GM23338 (cell line): ENCODE measurements at regions not wholly inside any gene's neighbourhood (a gene's known extent, or its start where the extent isn't known, plus 50 kb on each side); places are given as distances from the start of the nearest gene placed in this dataset.

ENCODE experiments used
- ATAC-seq: fragments of 200-7000 bp; cut with Tn5 transposase; 3 replicates; pipeline ENCODE4 v1.9.1; 2020
- DNase-seq: peaks from one replicate; pipeline ENCODE4 v3.0.0-alpha.2; 2015; ENCODE audit warnings: low spot score
- H2AFZ ChIP-seq: fragments of 200-600 bp; sonication (generic); 2 replicates; pipeline ENCODE4 v1.8.0; 2016; ENCODE audit warnings: antibody characterized with exemption, mild to moderate bottlenecking, moderate library complexity
- H3F3A ChIP-seq: fragments of 200-600 bp; sonication (generic); replicated peaks from 2 replicates; pipeline ENCODE4 v1.8.0; 2017; ENCODE audit warnings: antibody characterized with exemption, mixed run types, low read depth
- H3K27ac ChIP-seq: fragments of 200-600 bp; sonication (generic); 2 replicates; pipeline ENCODE4 v1.6.1; 2016; ENCODE audit warnings: low read depth
- H3K27me3 ChIP-seq: fragments of 200-600 bp; sonication (generic); 2 replicates; pipeline ENCODE4 v1.8.0; 2016; ENCODE audit warnings: mild to moderate bottlenecking, mixed run types, moderate library complexity; ENCODE audit not compliant: insufficient read depth
- H3K36me3 ChIP-seq: fragments of 200-600 bp; sonication (generic); 2 replicates; pipeline ENCODE4 v1.8.0; 2016; ENCODE audit warnings: mild to moderate bottlenecking; ENCODE audit not compliant: insufficient read depth
- H3K4me1 ChIP-seq: fragments of 200-600 bp; sonication (generic); 2 replicates; pipeline ENCODE4 v1.8.0; 2016; ENCODE audit warnings: mild to moderate bottlenecking, moderate library complexity; ENCODE audit not compliant: insufficient read depth
- H3K4me2 ChIP-seq: fragments of 200-600 bp; sonication (generic); 2 replicates; pipeline ENCODE4 v1.7.1; 2017; ENCODE audit warnings: mixed run types
- H3K4me3 ChIP-seq: fragments of 200-600 bp; sonication (generic); 2 replicates; pipeline ENCODE4 v1.6.1; 2016; ENCODE audit warnings: mixed run types
- H3K79me2 ChIP-seq: fragments of 200-600 bp; sonication (generic); replicated peaks from 2 replicates; pipeline ENCODE4 v1.8.0; 2017; ENCODE audit warnings: mild to moderate bottlenecking; ENCODE audit not compliant: insufficient read depth
- H3K9me2 ChIP-seq: fragments of 200-600 bp; sonication (generic); 2 replicates; pipeline ENCODE4 v1.8.0; 2017; ENCODE audit not compliant: insufficient read depth
- H4K20me1 ChIP-seq: fragments of 200-600 bp; sonication (generic); replicated peaks from 2 replicates; pipeline ENCODE4 v1.8.0; 2017; ENCODE audit warnings: mild to moderate bottlenecking; ENCODE audit not compliant: insufficient read depth
- H3K27ac Mint-ChIP-seq: 2 replicates; pipeline ENCODE4 v1.8.0; 2020; ENCODE audit warnings: inconsistent platforms, mild to moderate bottlenecking, moderate library complexity, mixed read lengths
- H3K27me3 Mint-ChIP-seq: 3 replicates; pipeline ENCODE4 v1.8.0; 2022; ENCODE audit warnings: low read depth, mild to moderate bottlenecking, moderate library complexity, mixed read lengths, inconsistent platforms; ENCODE audit not compliant: insufficient read depth, poor library complexity
- H3K36me3 Mint-ChIP-seq: 3 replicates; pipeline ENCODE4 v1.8.0; 2021; ENCODE audit warnings: low read depth, mild to moderate bottlenecking, inconsistent platforms, moderate library complexity, mixed read lengths
- H3K4me1 Mint-ChIP-seq: 3 replicates; pipeline ENCODE4 v1.8.0; 2020; ENCODE audit warnings: mild to moderate bottlenecking, inconsistent platforms, mixed read lengths
- H3K4me3 Mint-ChIP-seq: 3 replicates; pipeline ENCODE4 v1.8.0; 2021; ENCODE audit warnings: moderate library complexity, mild to moderate bottlenecking, inconsistent platforms, mixed read lengths
- H3K9me3 Mint-ChIP-seq: 3 replicates; pipeline ENCODE4 v1.8.0; 2020; ENCODE audit warnings: moderate library complexity, mild to moderate bottlenecking, inconsistent platforms, mixed read lengths
- CREB1 ChIP-seq: fragments of 250-450 bp; sonication (Bioruptor Pico); IDR thresholded peaks from 2 replicates; pipeline ENCODE4 v1.5.0; 2020; ENCODE audit warnings: low read depth, mild to moderate bottlenecking, moderate library complexity
- EZH2 ChIP-seq: fragments of 200-600 bp; sonication (generic); IDR thresholded peaks from one replicate; pipeline ENCODE4 v1.8.0; 2017; ENCODE audit warnings: antibody characterized with exemption, mild to moderate bottlenecking, low read depth; ENCODE audit not compliant: unreplicated experiment
- EZH2phosphoT487 ChIP-seq: fragments of 200-600 bp; sonication (generic); IDR thresholded peaks from one replicate; pipeline ENCODE4 v1.8.1; 2018; ENCODE audit warnings: antibody characterized with exemption; ENCODE audit not compliant: unreplicated experiment
- JUNB ChIP-seq: IDR thresholded peaks from one replicate; pipeline ENCODE4 v1.6.1; 2016; ENCODE audit warnings: antibody characterized with exemption; ENCODE audit not compliant: unreplicated experiment
- POLR2AphosphoS5 ChIP-seq: IDR thresholded peaks from 2 replicates; pipeline ENCODE4 v1.6.1; 2016; ENCODE audit warnings: antibody characterized with exemption, low read depth
- STAT1 ChIP-seq: IDR thresholded peaks from one replicate; pipeline ENCODE4 v1.6.1; 2016; ENCODE audit warnings: antibody characterized with exemption; ENCODE audit not compliant: unreplicated experiment
- ZNF114 ChIP-seq: fragments of 250-450 bp; sonication (Bioruptor Pico); IDR thresholded peaks from 2 replicates; pipeline ENCODE4 v1.5.0; 2020; ENCODE audit warnings: mild to moderate bottlenecking, moderate library complexity
- ZNF331 ChIP-seq: fragments of 250-450 bp; sonication (Bioruptor Pico); IDR thresholded peaks from 2 replicates; pipeline ENCODE4 v1.5.0; 2020; ENCODE audit warnings: low read depth, mild to moderate bottlenecking, moderate library complexity
- TF ChIP-seq, protein P1 (sequence below): IDR thresholded peaks from one replicate; pipeline ENCODE4 v1.6.1; 2018; ENCODE audit warnings: antibody characterized with exemption; ENCODE audit not compliant: unreplicated experiment
- TF ChIP-seq, protein P2 (sequence below): IDR thresholded peaks from 2 replicates; pipeline ENCODE4 v1.6.1; 2016; ENCODE audit warnings: antibody characterized with exemption
- TF ChIP-seq, protein P3 (sequence below): fragments of 250-450 bp; sonication (Bioruptor Pico); IDR thresholded peaks from 2 replicates; pipeline ENCODE4 v1.5.0; 2020; ENCODE audit warnings: mild to moderate bottlenecking, moderate library complexity
- TF ChIP-seq, protein P4 (sequence below), 2 experiments: fragments of 200-600 bp in 1 of 2; sonication (generic) in 1 of 2; conservative IDR thresholded peaks; 2 replicates each; pipeline versions ENCODE4 v1.5.1 to v1.6.1; 2016 to 2017; ENCODE audit warnings: antibody characterized with exemption in 2 of 2, low read depth in 2 of 2, mild to moderate bottlenecking in 2 of 2, moderate library complexity in 1 of 2

DNA sequence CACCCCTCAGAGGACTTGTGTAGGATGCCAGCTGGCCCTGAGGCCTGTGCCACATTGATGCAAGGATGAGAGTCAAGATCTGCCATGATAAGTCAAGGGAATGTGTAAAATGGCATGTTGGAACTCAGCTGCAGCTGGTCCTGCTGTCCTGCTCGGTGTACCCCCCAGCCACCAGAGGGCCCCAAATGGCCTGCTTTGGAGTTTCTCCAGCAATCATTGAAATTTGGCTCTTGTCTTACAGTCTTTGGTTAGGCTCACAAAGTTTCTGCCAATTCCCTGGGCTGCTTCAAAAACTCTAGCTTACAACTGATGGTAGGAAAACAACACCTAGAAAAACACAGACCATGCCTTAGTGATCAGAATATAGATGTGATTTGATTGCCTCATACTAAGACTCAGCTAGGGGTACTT, 76.8 kb downstream of the HSD17B6 start (continued):
- TF ChIP-seq, protein P1, sequence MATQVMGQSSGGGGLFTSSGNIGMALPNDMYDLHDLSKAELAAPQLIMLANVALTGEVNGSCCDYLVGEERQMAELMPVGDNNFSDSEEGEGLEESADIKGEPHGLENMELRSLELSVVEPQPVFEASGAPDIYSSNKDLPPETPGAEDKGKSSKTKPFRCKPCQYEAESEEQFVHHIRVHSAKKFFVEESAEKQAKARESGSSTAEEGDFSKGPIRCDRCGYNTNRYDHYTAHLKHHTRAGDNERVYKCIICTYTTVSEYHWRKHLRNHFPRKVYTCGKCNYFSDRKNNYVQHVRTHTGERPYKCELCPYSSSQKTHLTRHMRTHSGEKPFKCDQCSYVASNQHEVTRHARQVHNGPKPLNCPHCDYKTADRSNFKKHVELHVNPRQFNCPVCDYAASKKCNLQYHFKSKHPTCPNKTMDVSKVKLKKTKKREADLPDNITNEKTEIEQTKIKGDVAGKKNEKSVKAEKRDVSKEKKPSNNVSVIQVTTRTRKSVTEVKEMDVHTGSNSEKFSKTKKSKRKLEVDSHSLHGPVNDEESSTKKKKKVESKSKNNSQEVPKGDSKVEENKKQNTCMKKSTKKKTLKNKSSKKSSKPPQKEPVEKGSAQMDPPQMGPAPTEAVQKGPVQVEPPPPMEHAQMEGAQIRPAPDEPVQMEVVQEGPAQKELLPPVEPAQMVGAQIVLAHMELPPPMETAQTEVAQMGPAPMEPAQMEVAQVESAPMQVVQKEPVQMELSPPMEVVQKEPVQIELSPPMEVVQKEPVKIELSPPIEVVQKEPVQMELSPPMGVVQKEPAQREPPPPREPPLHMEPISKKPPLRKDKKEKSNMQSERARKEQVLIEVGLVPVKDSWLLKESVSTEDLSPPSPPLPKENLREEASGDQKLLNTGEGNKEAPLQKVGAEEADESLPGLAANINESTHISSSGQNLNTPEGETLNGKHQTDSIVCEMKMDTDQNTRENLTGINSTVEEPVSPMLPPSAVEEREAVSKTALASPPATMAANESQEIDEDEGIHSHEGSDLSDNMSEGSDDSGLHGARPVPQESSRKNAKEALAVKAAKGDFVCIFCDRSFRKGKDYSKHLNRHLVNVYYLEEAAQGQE = no peak
- TF ChIP-seq EZH2 = no peak
- TF ChIP-seq JUNB = no peak
- TF ChIP-seq STAT1 = no peak

DNA sequence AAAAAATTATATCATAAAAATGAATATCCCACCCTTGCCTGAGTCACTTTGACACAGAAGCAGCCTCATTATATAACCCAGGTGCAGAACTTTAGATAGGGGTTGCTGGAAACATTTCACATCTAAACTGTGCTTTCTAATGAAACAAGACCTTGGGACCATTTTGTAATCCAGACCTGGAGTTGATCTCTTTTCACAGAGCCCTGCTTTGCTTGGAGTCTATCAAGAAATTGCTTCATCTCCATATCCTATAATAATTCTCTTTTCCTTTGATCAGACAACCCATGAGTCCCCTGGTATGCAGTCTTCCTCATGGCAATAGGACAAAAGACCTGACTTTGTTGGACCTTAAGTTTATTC, 76.3 kb downstream of the HSD17B6 start:
- Histone ChIP-seq H3K27me3 (no peaks in the 10 kb centered on the region), H3K4me3 (no peak overlapping the region), H3K4me1 (no peaks in the 10 kb centered on the region), H3K27ac (no peak overlapping the region), H3K9me2 (no peaks in the 10 kb centered on the region), H2AFZ (peak overlapping the region; percentile 81; the same call in 1 of the 2 replicates), H3F3A (no peaks in the 10 kb centered on the region), H3K79me2 (no peaks in the 10 kb centered on the region), H3K4me2 (no peak overlapping the region), H3K36me3 (no peaks in the 10 kb centered on the region), H4K20me1 (no peaks in the 10 kb centered on the region)
- H3K4me3 Mint-ChIP-seq = no peak overlapping the region
- DNase-seq (no peak), ATAC-seq (no peak)
- H3K27me3 Mint-ChIP-seq = peaks cover 3% of the 10 kb centered on the region
- no peaks in the 10 kb centered on the region for H3K4me1 Mint-ChIP-seq
- H3K9me3 Mint-ChIP-seq = no peaks in the 10 kb centered on the region
- H3K36me3 Mint-ChIP-seq = no peaks in the 10 kb centered on the region
- H3K27ac Mint-ChIP-seq = no peak overlapping the region
- no peak for TF ChIP-seq CREB1 (CRISPR knock-in tag)
- TF ChIP-seq, protein P2, sequence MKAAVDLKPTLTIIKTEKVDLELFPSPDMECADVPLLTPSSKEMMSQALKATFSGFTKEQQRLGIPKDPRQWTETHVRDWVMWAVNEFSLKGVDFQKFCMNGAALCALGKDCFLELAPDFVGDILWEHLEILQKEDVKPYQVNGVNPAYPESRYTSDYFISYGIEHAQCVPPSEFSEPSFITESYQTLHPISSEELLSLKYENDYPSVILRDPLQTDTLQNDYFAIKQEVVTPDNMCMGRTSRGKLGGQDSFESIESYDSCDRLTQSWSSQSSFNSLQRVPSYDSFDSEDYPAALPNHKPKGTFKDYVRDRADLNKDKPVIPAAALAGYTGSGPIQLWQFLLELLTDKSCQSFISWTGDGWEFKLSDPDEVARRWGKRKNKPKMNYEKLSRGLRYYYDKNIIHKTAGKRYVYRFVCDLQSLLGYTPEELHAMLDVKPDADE = no peak
- TF ChIP-seq EZH2 = no peak
- no peak for TF ChIP-seq EZH2phosphoT487
- no peak for TF ChIP-seq ZNF331 (CRISPR knock-in tag)
- no peak for TF ChIP-seq POLR2AphosphoS5
- TF ChIP-seq, protein P3, sequence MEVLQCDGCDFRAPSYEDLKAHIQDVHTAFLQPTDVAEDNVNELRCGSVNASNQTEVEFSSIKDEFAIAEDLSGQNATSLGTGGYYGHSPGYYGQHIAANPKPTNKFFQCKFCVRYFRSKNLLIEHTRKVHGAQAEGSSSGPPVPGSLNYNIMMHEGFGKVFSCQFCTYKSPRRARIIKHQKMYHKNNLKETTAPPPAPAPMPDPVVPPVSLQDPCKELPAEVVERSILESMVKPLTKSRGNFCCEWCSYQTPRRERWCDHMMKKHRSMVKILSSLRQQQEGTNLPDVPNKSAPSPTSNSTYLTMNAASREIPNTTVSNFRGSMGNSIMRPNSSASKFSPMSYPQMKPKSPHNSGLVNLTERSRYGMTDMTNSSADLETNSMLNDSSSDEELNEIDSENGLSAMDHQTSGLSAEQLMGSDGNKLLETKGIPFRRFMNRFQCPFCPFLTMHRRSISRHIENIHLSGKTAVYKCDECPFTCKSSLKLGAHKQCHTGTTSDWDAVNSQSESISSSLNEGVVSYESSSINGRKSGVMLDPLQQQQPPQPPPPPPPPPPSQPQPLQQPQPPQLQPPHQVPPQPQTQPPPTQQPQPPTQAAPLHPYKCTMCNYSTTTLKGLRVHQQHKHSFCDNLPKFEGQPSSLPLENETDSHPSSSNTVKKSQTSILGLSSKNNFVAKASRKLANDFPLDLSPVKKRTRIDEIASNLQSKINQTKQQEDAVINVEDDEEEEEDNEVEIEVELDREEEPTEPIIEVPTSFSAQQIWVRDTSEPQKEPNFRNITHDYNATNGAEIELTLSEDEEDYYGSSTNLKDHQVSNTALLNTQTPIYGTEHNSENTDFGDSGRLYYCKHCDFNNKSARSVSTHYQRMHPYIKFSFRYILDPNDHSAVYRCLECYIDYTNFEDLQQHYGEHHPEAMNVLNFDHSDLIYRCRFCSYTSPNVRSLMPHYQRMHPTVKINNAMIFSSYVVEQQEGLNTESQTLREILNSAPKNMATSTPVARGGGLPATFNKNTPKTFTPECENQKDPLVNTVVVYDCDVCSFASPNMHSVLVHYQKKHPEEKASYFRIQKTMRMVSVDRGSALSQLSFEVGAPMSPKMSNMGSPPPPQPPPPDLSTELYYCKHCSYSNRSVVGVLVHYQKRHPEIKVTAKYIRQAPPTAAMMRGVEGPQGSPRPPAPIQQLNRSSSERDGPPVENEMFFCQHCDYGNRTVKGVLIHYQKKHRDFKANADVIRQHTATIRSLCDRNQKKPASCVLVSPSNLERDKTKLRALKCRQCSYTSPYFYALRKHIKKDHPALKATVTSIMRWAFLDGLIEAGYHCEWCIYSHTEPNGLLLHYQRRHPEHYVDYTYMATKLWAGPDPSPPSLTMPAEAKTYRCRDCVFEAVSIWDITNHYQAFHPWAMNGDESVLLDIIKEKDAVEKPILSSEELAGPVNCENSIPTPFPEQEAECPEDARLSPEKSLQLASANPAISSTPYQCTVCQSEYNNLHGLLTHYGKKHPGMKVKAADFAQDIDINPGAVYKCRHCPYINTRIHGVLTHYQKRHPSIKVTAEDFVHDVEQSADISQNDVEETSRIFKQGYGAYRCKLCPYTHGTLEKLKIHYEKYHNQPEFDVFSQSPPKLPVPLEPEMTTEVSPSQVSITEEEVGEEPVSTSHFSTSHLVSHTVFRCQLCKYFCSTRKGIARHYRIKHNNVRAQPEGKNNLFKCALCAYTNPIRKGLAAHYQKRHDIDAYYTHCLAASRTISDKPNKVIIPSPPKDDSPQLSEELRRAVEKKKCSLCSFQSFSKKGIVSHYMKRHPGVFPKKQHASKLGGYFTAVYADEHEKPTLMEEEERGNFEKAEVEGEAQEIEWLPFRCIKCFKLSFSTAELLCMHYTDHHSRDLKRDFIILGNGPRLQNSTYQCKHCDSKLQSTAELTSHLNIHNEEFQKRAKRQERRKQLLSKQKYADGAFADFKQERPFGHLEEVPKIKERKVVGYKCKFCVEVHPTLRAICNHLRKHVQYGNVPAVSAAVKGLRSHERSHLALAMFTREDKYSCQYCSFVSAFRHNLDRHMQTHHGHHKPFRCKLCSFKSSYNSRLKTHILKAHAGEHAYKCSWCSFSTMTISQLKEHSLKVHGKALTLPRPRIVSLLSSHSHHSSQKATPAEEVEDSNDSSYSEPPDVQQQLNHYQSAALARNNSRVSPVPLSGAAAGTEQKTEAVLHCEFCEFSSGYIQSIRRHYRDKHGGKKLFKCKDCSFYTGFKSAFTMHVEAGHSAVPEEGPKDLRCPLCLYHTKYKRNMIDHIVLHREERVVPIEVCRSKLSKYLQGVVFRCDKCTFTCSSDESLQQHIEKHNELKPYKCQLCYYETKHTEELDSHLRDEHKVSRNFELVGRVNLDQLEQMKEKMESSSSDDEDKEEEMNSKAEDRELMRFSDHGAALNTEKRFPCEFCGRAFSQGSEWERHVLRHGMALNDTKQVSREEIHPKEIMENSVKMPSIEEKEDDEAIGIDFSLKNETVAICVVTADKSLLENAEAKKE (CRISPR knock-in tag) = no peak
- TF ChIP-seq, protein P4, sequence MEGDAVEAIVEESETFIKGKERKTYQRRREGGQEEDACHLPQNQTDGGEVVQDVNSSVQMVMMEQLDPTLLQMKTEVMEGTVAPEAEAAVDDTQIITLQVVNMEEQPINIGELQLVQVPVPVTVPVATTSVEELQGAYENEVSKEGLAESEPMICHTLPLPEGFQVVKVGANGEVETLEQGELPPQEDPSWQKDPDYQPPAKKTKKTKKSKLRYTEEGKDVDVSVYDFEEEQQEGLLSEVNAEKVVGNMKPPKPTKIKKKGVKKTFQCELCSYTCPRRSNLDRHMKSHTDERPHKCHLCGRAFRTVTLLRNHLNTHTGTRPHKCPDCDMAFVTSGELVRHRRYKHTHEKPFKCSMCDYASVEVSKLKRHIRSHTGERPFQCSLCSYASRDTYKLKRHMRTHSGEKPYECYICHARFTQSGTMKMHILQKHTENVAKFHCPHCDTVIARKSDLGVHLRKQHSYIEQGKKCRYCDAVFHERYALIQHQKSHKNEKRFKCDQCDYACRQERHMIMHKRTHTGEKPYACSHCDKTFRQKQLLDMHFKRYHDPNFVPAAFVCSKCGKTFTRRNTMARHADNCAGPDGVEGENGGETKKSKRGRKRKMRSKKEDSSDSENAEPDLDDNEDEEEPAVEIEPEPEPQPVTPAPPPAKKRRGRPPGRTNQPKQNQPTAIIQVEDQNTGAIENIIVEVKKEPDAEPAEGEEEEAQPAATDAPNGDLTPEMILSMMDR (conservative IDR thresholded peaks at IDR 0.05; ENCODE audit: low read depth in 2 of 2) = no peak
- no peak for TF ChIP-seq STAT1
- TF ChIP-seq ZNF114 (CRISPR knock-in tag) = no peak
